SK-N-SH treated with all-trans-retinoic acid at 6 μM for 48 hours (cell line): ENCODE measurements at regions not wholly inside any gene's neighbourhood (a gene's known extent, or its start where the extent isn't known, plus 50 kb on each side); places are given as distances from the start of the nearest gene placed in this dataset.

ENCODE experiments used
- ARNTL ChIP-seq: fragments of 450-650 bp; formaldehyde crosslinking; IDR thresholded peaks from 2 replicates; pipeline ENCODE4 v1.5.0; 2020; ENCODE audit warnings: low read depth, mild to moderate bottlenecking, moderate library complexity, borderline replicate concordance
- BACH2 ChIP-seq: fragments of 250-450 bp; sonication (Bioruptor Pico); IDR thresholded peaks from 2 replicates; pipeline ENCODE4 v1.9.0; 2021; ENCODE audit warnings: mild to moderate bottlenecking, borderline replicate concordance
- CSRNP3 ChIP-seq: fragments of 250-450 bp; sonication (Bioruptor Pico); IDR thresholded peaks from 2 replicates; pipeline ENCODE4 v1.5.1; 2021; ENCODE audit warnings: mild to moderate bottlenecking, moderate library complexity
- ESRRG ChIP-seq: fragments of 250-450 bp; sonication (Bioruptor Pico); IDR thresholded peaks from 2 replicates; pipeline ENCODE4 v1.6.1; 2021; ENCODE audit warnings: mild to moderate bottlenecking
- GLIS3 ChIP-seq: fragments of 250-450 bp; sonication (Bioruptor Pico); IDR thresholded peaks from 2 replicates; pipeline ENCODE4 v1.5.0; 2020; ENCODE audit warnings: mild to moderate bottlenecking, moderate library complexity
- ISL1 ChIP-seq: fragments of 250-450 bp; sonication (Bioruptor Pico); IDR thresholded peaks from 2 replicates; pipeline ENCODE4 v2.1.2; 2022; ENCODE audit warnings: mild to moderate bottlenecking, moderate library complexity
- POU6F1 ChIP-seq: fragments of 250-450 bp; sonication (Bioruptor Pico); IDR thresholded peaks from 2 replicates; pipeline ENCODE4 v1.8.0; 2021; ENCODE audit warnings: low read depth, mild to moderate bottlenecking, moderate library complexity, borderline replicate concordance
- PPARA ChIP-seq: fragments of 250-450 bp; sonication (Bioruptor Pico); IDR thresholded peaks from 2 replicates; pipeline ENCODE4 v1.5.0; 2020; ENCODE audit warnings: mild to moderate bottlenecking, borderline replicate concordance
- RARB ChIP-seq: fragments of 250-450 bp; sonication (Bioruptor Pico); IDR thresholded peaks from 2 replicates; pipeline ENCODE4 v1.8.0; 2021; ENCODE audit warnings: mild to moderate bottlenecking, moderate library complexity
- TCF4 ChIP-seq: fragments of 250-450 bp; sonication (Bioruptor Pico); IDR thresholded peaks from 2 replicates; pipeline ENCODE4 v1.8.0; 2021; ENCODE audit warnings: mild to moderate bottlenecking, moderate library complexity, borderline replicate concordance
- TOX ChIP-seq: fragments of 250-450 bp; sonication (Bioruptor Pico); IDR thresholded peaks from 2 replicates; pipeline ENCODE4 v1.8.0; 2021; ENCODE audit warnings: mild to moderate bottlenecking, moderate library complexity, borderline replicate concordance
- ZC3H10 ChIP-seq: fragments of 250-450 bp; sonication (Bioruptor Pico); IDR thresholded peaks from 2 replicates; pipeline ENCODE4 v1.5.1; 2021; ENCODE audit warnings: mild to moderate bottlenecking, moderate library complexity
- ZFP30 ChIP-seq: fragments of 450-650 bp; formaldehyde crosslinking; IDR thresholded peaks from 2 replicates; pipeline ENCODE4 v1.5.0; 2022; ENCODE audit warnings: mild to moderate bottlenecking, moderate library complexity
- TF ChIP-seq, protein P1 (sequence below): fragments of 250-450 bp; sonication (Bioruptor Pico); IDR thresholded peaks from 2 replicates; pipeline ENCODE4 v1.5.1; 2020; ENCODE audit warnings: low read depth, mild to moderate bottlenecking, moderate library complexity

GRCh38 chr18:42363446-42364441 is 408.7 kb downstream of the PIK3C3 start:
- TF ChIP-seq BACH2 (CRISPR knock-in tag) (no peak), TOX (CRISPR knock-in tag) (no peak), RARB (CRISPR knock-in tag) (no peak), ZFP30 (CRISPR knock-in tag) (no peak), GLIS3 (CRISPR knock-in tag) (no peak), ARNTL (CRISPR knock-in tag) (no peak), ESRRG (no peak), TCF4 (CRISPR knock-in tag) (no peak), ZC3H10 (CRISPR knock-in tag) (no peak), PPARA (no peak), ISL1 (CRISPR knock-in tag) (no peak), POU6F1 (CRISPR knock-in tag) (no peak), CSRNP3 (CRISPR knock-in tag) (no peak)
- TF ChIP-seq, protein P1, sequence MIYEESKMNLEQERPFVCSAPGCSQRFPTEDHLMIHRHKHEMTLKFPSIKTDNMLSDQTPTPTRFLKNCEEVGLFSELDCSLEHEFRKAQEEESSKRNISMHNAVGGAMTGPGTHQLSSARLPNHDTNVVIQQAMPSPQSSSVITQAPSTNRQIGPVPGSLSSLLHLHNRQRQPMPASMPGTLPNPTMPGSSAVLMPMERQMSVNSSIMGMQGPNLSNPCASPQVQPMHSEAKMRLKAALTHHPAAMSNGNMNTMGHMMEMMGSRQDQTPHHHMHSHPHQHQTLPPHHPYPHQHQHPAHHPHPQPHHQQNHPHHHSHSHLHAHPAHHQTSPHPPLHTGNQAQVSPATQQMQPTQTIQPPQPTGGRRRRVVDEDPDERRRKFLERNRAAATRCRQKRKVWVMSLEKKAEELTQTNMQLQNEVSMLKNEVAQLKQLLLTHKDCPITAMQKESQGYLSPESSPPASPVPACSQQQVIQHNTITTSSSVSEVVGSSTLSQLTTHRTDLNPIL (CRISPR knock-in tag) = no peak
